ENCODE measurements at regions not wholly inside any gene's neighbourhood (a gene's known extent, or its start where the extent isn't known, plus 50 kb on each side); places are given as distances from the start of the nearest gene placed in this dataset.

DNA sequence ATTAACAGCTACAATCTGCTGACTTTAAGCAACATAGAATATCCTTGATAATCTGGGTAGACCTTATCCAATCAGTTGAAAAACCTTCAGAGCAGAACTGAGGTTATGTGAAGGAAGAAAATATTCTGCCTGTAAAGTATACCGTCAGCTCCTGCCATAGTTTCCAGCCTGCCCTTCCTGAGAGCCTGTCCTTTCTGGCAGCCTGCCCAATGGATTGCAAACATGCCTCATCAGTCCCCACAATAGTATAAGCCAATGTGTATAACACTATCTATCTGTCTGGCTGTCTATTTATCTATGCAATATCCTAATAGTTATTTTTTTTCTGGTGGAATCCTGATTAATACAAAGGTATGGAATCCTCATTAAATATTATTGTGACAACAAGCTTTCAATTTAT, 489.2 kb upstream of the KCND2 start:
- H3K27ac ChIP-seq, result no peak overlapping the region
- no peak for DNase-seq
- no peaks in the 10 kb centered on the region for H3F3A ChIP-seq (ENCODE audit: insufficient read depth, low read depth)
- TF ChIP-seq EZH2 (IDR thresholded peaks at IDR 0.05; ENCODE audit: low read depth), result no peak
- no peak overlapping the region for H3K4me2 ChIP-seq
- no peaks in the 10 kb centered on the region for H3K9me3 ChIP-seq (ENCODE audit: insufficient read depth, low read depth)
- H3K9me2 ChIP-seq (ENCODE audit: insufficient read depth), result no peaks in the 10 kb centered on the region; the same call in 1 of the 2 replicates
- H3K36me3 ChIP-seq (ENCODE audit: low read depth), result no peaks in the 10 kb centered on the region
- CTCF ChIA-PET, result no interaction called here
- no peaks in the 10 kb centered on the region for H3K4me1 ChIP-seq (replicated peaks; ENCODE audit: insufficient read depth)
- intact Hi-C loops (cut with micrococcal nuclease; ENCODE audit: unreplicated experiment), result no loop called here
- BruUV-seq (replicated peaks), result no TSS peak
- H3K79me2 ChIP-seq (ENCODE audit: low read depth), result no peaks in the 10 kb centered on the region
- H4K20me1 ChIP-seq (ENCODE audit: insufficient read depth), result no peaks in the 10 kb centered on the region
- H3K27me3 ChIP-seq (ENCODE audit: insufficient read depth, low read depth), result no peaks in the 10 kb centered on the region
- POLR2A ChIA-PET (ENCODE audit: unreplicated experiment), result no interaction called here
- H3K4me3 ChIP-seq, result no peak overlapping the region
- H2AFZ ChIP-seq, result no peak overlapping the region

DNA sequence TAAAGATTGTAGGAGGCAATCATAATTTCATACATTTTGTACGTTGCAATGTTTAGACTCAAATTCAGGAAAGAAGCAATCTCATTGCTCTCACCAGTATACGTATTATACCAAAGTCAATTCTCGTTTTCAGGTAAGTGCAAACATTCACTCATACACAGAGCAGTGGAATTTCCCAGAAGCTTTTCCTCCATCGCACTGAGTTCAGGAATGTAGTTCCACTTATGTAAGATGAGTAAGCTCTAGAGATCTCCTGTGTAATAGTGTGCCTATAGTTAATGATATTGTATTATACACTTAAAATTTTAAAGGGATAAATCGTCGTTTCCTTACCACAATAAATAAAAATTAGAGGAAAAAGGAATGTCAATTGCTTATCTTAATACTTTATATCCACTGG, 470.8 kb upstream of the KCND2 start:
- CTCF ChIA-PET, result no interaction called here

DNA sequence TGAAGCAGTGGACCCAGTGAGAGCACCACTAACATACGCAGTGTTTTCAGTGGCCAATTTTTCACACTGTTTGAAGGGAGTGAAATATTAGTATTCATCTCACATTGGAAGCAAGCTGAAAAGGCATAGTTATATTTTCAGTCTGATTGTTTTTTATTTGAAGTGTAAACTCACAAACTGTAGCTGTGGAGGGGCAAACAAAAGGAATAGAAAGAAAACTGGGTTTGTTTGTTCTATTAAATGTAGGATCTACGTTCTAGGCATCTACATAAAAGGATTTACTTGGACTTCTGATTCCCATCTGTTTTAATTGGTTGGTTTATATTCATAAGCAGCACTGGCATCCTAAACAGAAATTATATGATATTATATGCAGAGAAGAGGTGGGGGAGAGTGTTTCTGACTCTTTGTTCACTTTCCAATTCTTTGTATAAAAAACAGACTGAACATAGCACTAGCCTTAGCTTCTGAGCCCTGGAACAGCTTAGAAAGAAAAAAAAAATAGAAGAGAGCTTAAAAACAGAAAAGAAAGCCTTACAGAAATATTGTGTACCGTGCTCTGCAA, 447.8 kb upstream of the KCND2 start:
- no peaks in the 10 kb centered on the region for H3K79me2 ChIP-seq (ENCODE audit: low read depth)

More for the DNA sequence above, 470.8 kb upstream of the KCND2 start:
- no TSS peak for BruUV-seq (replicated peaks)
- Histone ChIP-seq H3K27me3 (ENCODE audit: insufficient read depth, low read depth) (no peaks in the 10 kb centered on the region), H3K36me3 (ENCODE audit: low read depth) (no peaks in the 10 kb centered on the region), H4K20me1 (ENCODE audit: insufficient read depth) (no peaks in the 10 kb centered on the region), H3K4me2 (no peak overlapping the region), H3K4me3 (no peak overlapping the region), H3K79me2 (ENCODE audit: low read depth) (no peaks in the 10 kb centered on the region), H3K27ac (no peak overlapping the region), H2AFZ (no peak overlapping the region), H3K9me2 (ENCODE audit: insufficient read depth) (no peaks in the 10 kb centered on the region; the same call in 1 of the 2 replicates), H3K9me3 (ENCODE audit: insufficient read depth, low read depth) (no peaks in the 10 kb centered on the region), H3F3A (ENCODE audit: insufficient read depth, low read depth) (no peaks in the 10 kb centered on the region), H3K4me1 (replicated peaks; ENCODE audit: insufficient read depth) (no peaks in the 10 kb centered on the region)
- TF ChIP-seq, protein P1, sequence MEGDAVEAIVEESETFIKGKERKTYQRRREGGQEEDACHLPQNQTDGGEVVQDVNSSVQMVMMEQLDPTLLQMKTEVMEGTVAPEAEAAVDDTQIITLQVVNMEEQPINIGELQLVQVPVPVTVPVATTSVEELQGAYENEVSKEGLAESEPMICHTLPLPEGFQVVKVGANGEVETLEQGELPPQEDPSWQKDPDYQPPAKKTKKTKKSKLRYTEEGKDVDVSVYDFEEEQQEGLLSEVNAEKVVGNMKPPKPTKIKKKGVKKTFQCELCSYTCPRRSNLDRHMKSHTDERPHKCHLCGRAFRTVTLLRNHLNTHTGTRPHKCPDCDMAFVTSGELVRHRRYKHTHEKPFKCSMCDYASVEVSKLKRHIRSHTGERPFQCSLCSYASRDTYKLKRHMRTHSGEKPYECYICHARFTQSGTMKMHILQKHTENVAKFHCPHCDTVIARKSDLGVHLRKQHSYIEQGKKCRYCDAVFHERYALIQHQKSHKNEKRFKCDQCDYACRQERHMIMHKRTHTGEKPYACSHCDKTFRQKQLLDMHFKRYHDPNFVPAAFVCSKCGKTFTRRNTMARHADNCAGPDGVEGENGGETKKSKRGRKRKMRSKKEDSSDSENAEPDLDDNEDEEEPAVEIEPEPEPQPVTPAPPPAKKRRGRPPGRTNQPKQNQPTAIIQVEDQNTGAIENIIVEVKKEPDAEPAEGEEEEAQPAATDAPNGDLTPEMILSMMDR (conservative IDR thresholded peaks at IDR 0.05), result no peak
- TF ChIP-seq EZH2 (IDR thresholded peaks at IDR 0.05; ENCODE audit: low read depth), result no peak
- intact Hi-C loops (cut with micrococcal nuclease; ENCODE audit: unreplicated experiment), result no loop called here
- no peak for DNase-seq
- POLR2A ChIA-PET (ENCODE audit: unreplicated experiment), result no interaction called here

More for the DNA sequence above, 447.8 kb upstream of the KCND2 start:
- CTCF ChIA-PET, result no interaction called here
- Histone ChIP-seq H3K9me2 (ENCODE audit: insufficient read depth) (no peaks in the 10 kb centered on the region), H2AFZ (no peak overlapping the region), H3K4me2 (no peak overlapping the region), H3K27ac (no peak overlapping the region), H4K20me1 (ENCODE audit: insufficient read depth) (no peaks in the 10 kb centered on the region), H3K4me3 (no peak overlapping the region), H3K36me3 (ENCODE audit: low read depth) (no peaks in the 10 kb centered on the region), H3K9me3 (ENCODE audit: insufficient read depth, low read depth) (no peaks in the 10 kb centered on the region), H3K27me3 (ENCODE audit: insufficient read depth, low read depth) (no peaks in the 10 kb centered on the region), H3K4me1 (replicated peaks; ENCODE audit: insufficient read depth) (no peaks in the 10 kb centered on the region), H3F3A (ENCODE audit: insufficient read depth, low read depth) (no peaks in the 10 kb centered on the region)
- TF ChIP-seq, protein P1 (conservative IDR thresholded peaks at IDR 0.05), result no peak
- TF ChIP-seq EZH2 (IDR thresholded peaks at IDR 0.05; ENCODE audit: low read depth), result no peak
- intact Hi-C loops (cut with micrococcal nuclease; ENCODE audit: unreplicated experiment), result no loop called here
- DNase-seq, result no peak
- no TSS peak for BruUV-seq (replicated peaks)
- POLR2A ChIA-PET (ENCODE audit: unreplicated experiment), result no interaction called here
